HG03439 (cell line): ENCODE measurements at regions not wholly inside any gene's neighbourhood (a gene's known extent, or its start where the extent isn't known, plus 50 kb on each side); places are given as distances from the start of the nearest gene placed in this dataset.
"Not testable (repeated sequence)": the region's sequence is repeated elsewhere in the genome, so short reads cannot be mapped to it uniquely, and the experiment has no call there.

Experiments used
- ATAC-seq: cut with Tn5 transposase; IDR thresholded peaks from one replicate; pipeline ENCODE4 v1.9.1; 2021; ENCODE audit warnings: mild to moderate bottlenecking, moderate library complexity; ENCODE audit not compliant: unreplicated experiment

GRCh38 chr2:13654416-13654815 lies 937.7 kb downstream of the TRIB2 start:
- ATAC-seq = no peak

GRCh38 chr2:13660231-13660630 lies 943.5 kb downstream of the TRIB2 start:
- ATAC-seq = no peak

GRCh38 chr2:13662055-13662454 lies 945.3 kb downstream of the TRIB2 start:
- no peak for ATAC-seq

GRCh38 chr2:13666582-13667414 lies 950.1 kb downstream of the TRIB2 start:
- ATAC-seq = peak; percentile 86

- peak; percentile 4 for ATAC-seq
Measured at GRCh38 chr2:13667415-13667757, 950.6 kb downstream of the TRIB2 start.

GRCh38 chr2:13669607-13670006 lies 952.9 kb downstream of the TRIB2 start:
- ATAC-seq = no peak

- not testable (repeated sequence) for ATAC-seq
Measured at GRCh38 chr2:13673821-13674220, 957.1 kb downstream of the TRIB2 start.

GRCh38 chr2:13676269-13676668 lies 956.2 kb upstream of the LRATD1 start:
- ATAC-seq = no peak

- no peak for ATAC-seq
Measured at GRCh38 chr2:13681936-13682335, 950.6 kb upstream of the LRATD1 start.

GRCh38 chr2:13682540-13683272 lies 949.8 kb upstream of the LRATD1 start:
- ATAC-seq = no peak

- no peak for ATAC-seq
Measured at GRCh38 chr2:13686262-13686661, 946.3 kb upstream of the LRATD1 start.

GRCh38 chr2:13694673-13695072 lies 937.8 kb upstream of the LRATD1 start:
- ATAC-seq = no peak

GRCh38 chr2:13696601-13697000 lies 935.9 kb upstream of the LRATD1 start:
- no peak for ATAC-seq

GRCh38 chr2:13698847-13699246 lies 933.7 kb upstream of the LRATD1 start:
- no peak for ATAC-seq

GRCh38 chr2:13699939-13700338 lies 932.6 kb upstream of the LRATD1 start:
- not testable (repeated sequence) for ATAC-seq

GRCh38 chr2:13711154-13711553 lies 921.4 kb upstream of the LRATD1 start:
- ATAC-seq = no peak

- ATAC-seq = no peak
Measured at GRCh38 chr2:13714466-13714865, 918.1 kb upstream of the LRATD1 start.

- ATAC-seq = no peak
Measured at GRCh38 chr2:13725945-13726344, 906.6 kb upstream of the LRATD1 start.

GRCh38 chr2:13745330-13745729 lies 887.2 kb upstream of the LRATD1 start:
- no peak for ATAC-seq

- no peak for ATAC-seq
Measured at GRCh38 chr2:13751955-13752354, 880.6 kb upstream of the LRATD1 start.

- ATAC-seq = no peak
Measured at GRCh38 chr2:13758412-13758811, 874.1 kb upstream of the LRATD1 start.

- no peak for ATAC-seq
Measured at GRCh38 chr2:13768274-13768673, 864.2 kb upstream of the LRATD1 start.
